ENCODE measurements at regions not wholly inside any gene's neighbourhood (a gene's known extent, or its start where the extent isn't known, plus 50 kb on each side); places are given as distances from the start of the nearest gene placed in this dataset.

DNA sequence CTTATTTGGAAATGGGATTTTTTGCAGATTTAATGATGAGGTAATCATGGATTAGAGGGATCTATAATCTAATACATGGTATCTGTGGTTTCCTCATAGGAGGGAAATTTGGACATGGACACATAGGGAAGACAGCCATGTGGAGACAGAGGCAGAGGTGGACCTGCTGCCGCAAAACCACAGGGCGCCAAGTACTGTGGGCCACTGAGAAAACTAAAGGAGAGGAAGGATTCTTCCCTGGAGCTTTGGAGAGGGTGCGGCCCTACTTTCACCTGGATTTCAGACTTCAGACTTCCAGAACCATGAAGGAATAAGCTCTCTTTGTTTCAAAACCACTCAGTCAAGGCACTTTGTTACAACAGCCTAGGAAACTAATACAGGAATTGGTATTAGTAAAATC is 149.4 kb upstream of the AKR1E2 start:
- no peaks in the 10 kb centered on the region for H3K36me3 Mint-ChIP-seq (ENCODE audit: low read depth)
- no peaks in the 10 kb centered on the region for H3K27me3 Mint-ChIP-seq (ENCODE audit: low read depth)
- no peak overlapping the region for H3K27ac Mint-ChIP-seq (ENCODE audit: unreplicated experiment)
- TF ChIP-seq CTCF (IDR thresholded peaks at IDR 0.05), result no peak
- H3K4me1 Mint-ChIP-seq (ENCODE audit: low read depth), result peaks cover 50% of the 10 kb centered on the region
- no peak overlapping the region for H3K4me3 Mint-ChIP-seq (ENCODE audit: unreplicated experiment)
- DNase-seq (ENCODE audit: low spot score), result no peak
- H3K9me3 Mint-ChIP-seq (ENCODE audit: low read depth), result peaks cover 5% of the 10 kb centered on the region

DNA sequence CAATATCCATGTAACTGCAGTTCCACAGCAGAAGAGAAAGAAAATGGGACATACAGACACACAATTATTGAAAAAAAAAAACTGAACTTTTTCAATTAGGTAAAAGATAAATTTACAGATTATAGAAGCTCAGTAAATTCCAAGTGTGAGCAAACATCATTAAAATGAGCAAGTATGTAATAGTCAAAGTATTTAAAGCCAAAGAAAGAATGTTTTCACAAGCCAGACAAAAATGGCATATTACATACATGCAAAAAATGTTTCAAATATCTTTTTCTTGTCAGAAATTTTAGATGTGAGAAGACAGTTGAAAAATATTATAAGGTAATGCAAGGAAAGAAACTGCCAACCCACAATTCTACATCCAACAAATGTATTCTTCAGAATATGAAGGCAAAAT is 150.2 kb upstream of the AKR1E2 start:
- TF ChIP-seq CTCF (IDR thresholded peaks at IDR 0.05), result no peak
- no peak for DNase-seq (ENCODE audit: low spot score)
- H3K4me1 Mint-ChIP-seq (ENCODE audit: low read depth), result peaks cover 55% of the 10 kb centered on the region

GRCh38 chr10:4673279-4674040 is 152.5 kb upstream of the AKR1E2 start:
- no peak for TF ChIP-seq CTCF (IDR thresholded peaks at IDR 0.05)
- H3K4me1 Mint-ChIP-seq (ENCODE audit: low read depth), result peaks cover 49% of the 10 kb centered on the region
- no peak overlapping the region for H3K4me3 Mint-ChIP-seq (ENCODE audit: unreplicated experiment)
- peaks cover 14% of the 10 kb centered on the region for H3K9me3 Mint-ChIP-seq (ENCODE audit: low read depth)
- H3K36me3 Mint-ChIP-seq (ENCODE audit: low read depth), result peaks cover 1% of the 10 kb centered on the region
- DNase-seq (ENCODE audit: low spot score), result no peak
- no peaks in the 10 kb centered on the region for H3K27me3 Mint-ChIP-seq (ENCODE audit: low read depth)
- no peak overlapping the region for H3K27ac Mint-ChIP-seq (ENCODE audit: unreplicated experiment)

More for the DNA sequence above, 150.2 kb upstream of the AKR1E2 start:
- Mint-ChIP-seq H3K9me3 (ENCODE audit: low read depth) (peaks cover 5% of the 10 kb centered on the region), H3K27me3 (ENCODE audit: low read depth) (no peaks in the 10 kb centered on the region), H3K27ac (ENCODE audit: unreplicated experiment) (peak overlapping the region; percentile 28), H3K4me3 (ENCODE audit: unreplicated experiment) (no peak overlapping the region), H3K36me3 (ENCODE audit: low read depth) (peaks cover 1% of the 10 kb centered on the region)

GRCh38 chr10:4672201-4672600 is 153.8 kb upstream of the AKR1E2 start:
- Mint-ChIP-seq H3K4me3 (ENCODE audit: unreplicated experiment) (no peak overlapping the region), H3K9me3 (ENCODE audit: low read depth) (peaks cover 14% of the 10 kb centered on the region), H3K4me1 (ENCODE audit: low read depth) (peaks cover 36% of the 10 kb centered on the region), H3K27me3 (ENCODE audit: low read depth) (no peaks in the 10 kb centered on the region), H3K27ac (ENCODE audit: unreplicated experiment) (no peak overlapping the region), H3K36me3 (ENCODE audit: low read depth) (peaks cover 1% of the 10 kb centered on the region)
- no peak for TF ChIP-seq CTCF (IDR thresholded peaks at IDR 0.05)
- no peak for DNase-seq (ENCODE audit: low spot score)

GRCh38 chr10:4671451-4672145 is 154.4 kb upstream of the AKR1E2 start:
- Mint-ChIP-seq H3K9me3 (ENCODE audit: low read depth) (peaks cover 14% of the 10 kb centered on the region), H3K36me3 (ENCODE audit: low read depth) (peaks cover 1% of the 10 kb centered on the region), H3K4me1 (ENCODE audit: low read depth) (peaks cover 36% of the 10 kb centered on the region), H3K4me3 (ENCODE audit: unreplicated experiment) (no peak overlapping the region), H3K27ac (ENCODE audit: unreplicated experiment) (peak overlapping the region; percentile 70), H3K27me3 (ENCODE audit: low read depth) (no peaks in the 10 kb centered on the region)
- no peak for DNase-seq (ENCODE audit: low spot score)
- TF ChIP-seq CTCF (IDR thresholded peaks at IDR 0.05), result no peak

Measured in chondrocyte (in vitro differentiated cells).